ENCODE measurements at regions not wholly inside any gene's neighbourhood (a gene's known extent, or its start where the extent isn't known, plus 50 kb on each side); places are given as distances from the start of the nearest gene placed in this dataset.

GRCh38 chr11:35076201-35077100 lies 62.5 kb upstream of the CD44 start:
- Histone ChIP-seq H3K9me3 (ENCODE audit: control insufficient read depth, insufficient read depth, low read length) (no peaks in the 10 kb centered on the region), H3K27ac (ENCODE audit: low read depth, low read length) (no peak overlapping the region), H3K4me3 (ENCODE audit: low read depth, low read length) (no peak overlapping the region), H3K27me3 (ENCODE audit: control insufficient read depth, insufficient read depth, low read length) (no peaks in the 10 kb centered on the region)
- CTCF ChIA-PET = interaction anchor here (0.5 kb wide), 1 partner anchor 728 kb away, joined by 3 read pairs; no protein-coding TSS in a partner anchor
- no peak for DNase-seq (ENCODE audit: low read depth, low spot score)
- POLR2A ChIA-PET = interaction anchor here (0.6 kb wide), 1 partner anchor 62 kb away, joined by 3 read pairs; no protein-coding TSS in a partner anchor
- no peak for TF ChIP-seq CTCF (IDR thresholded peaks at IDR 0.05; ENCODE audit: low read depth, low read length)

- no peak for TF ChIP-seq CTCF (IDR thresholded peaks at IDR 0.05; ENCODE audit: low read depth, low read length)
- Histone ChIP-seq H3K27ac (ENCODE audit: low read depth, low read length) (no peak overlapping the region), H3K4me3 (ENCODE audit: low read depth, low read length) (no peak overlapping the region), H3K27me3 (ENCODE audit: control insufficient read depth, insufficient read depth, low read length) (no peaks in the 10 kb centered on the region), H3K9me3 (ENCODE audit: control insufficient read depth, insufficient read depth, low read length) (no peaks in the 10 kb centered on the region)
- no peak for DNase-seq (ENCODE audit: low read depth, low spot score)
- ChIA-PET CTCF (no interaction called here), POLR2A (no interaction called here)
These were observed 61.1 kb upstream of the CD44 start for GRCh38 chr11:35077709-35078469.

- no peak for DNase-seq (ENCODE audit: low read depth, low spot score)
- no peak for TF ChIP-seq CTCF (IDR thresholded peaks at IDR 0.05; ENCODE audit: low read depth, low read length)
- ChIA-PET CTCF (no interaction called here), POLR2A (no interaction called here)
- Histone ChIP-seq H3K27me3 (ENCODE audit: control insufficient read depth, insufficient read depth, low read length) (no peaks in the 10 kb centered on the region), H3K4me3 (ENCODE audit: low read depth, low read length) (no peak overlapping the region), H3K27ac (ENCODE audit: low read depth, low read length) (no peak overlapping the region), H3K9me3 (ENCODE audit: control insufficient read depth, insufficient read depth, low read length) (no peaks in the 10 kb centered on the region)
These were observed 60.6 kb upstream of the CD44 start for GRCh38 chr11:35078470-35078735.

GRCh38 chr11:35079611-35080010 lies 59.4 kb upstream of the CD44 start:
- Histone ChIP-seq H3K27ac (ENCODE audit: low read depth, low read length) (no peak overlapping the region), H3K9me3 (ENCODE audit: control insufficient read depth, insufficient read depth, low read length) (no peaks in the 10 kb centered on the region), H3K4me3 (ENCODE audit: low read depth, low read length) (no peak overlapping the region), H3K27me3 (ENCODE audit: control insufficient read depth, insufficient read depth, low read length) (no peaks in the 10 kb centered on the region)
- POLR2A ChIA-PET = no interaction called here
- CTCF ChIA-PET = no interaction called here
- no peak for DNase-seq (ENCODE audit: low read depth, low spot score)
- no peak for TF ChIP-seq CTCF (IDR thresholded peaks at IDR 0.05; ENCODE audit: low read depth, low read length)

All from AG04450 (cell line).